Right atrium auricular region (tissue), 2 donors: ENCODE measurements at regions not wholly inside any gene's neighbourhood (a gene's known extent, or its start where the extent isn't known, plus 50 kb on each side); places are given as distances from the start of the nearest gene placed in this dataset.

ENCODE experiments used
- DNase-seq: peaks from one replicate; pipeline ENCODE4 v3.0.0-alpha.2; 2019; ENCODE audit warnings: low spot score
- H3K27ac ChIP-seq, 2 donors: fragments of 200-600 bp; sonication (generic); 1 replicate in 1 of 2; 2 replicates in 1 of 2; pipeline ENCODE4 v1.5.1; 2016 to 2019
- H3K27me3 ChIP-seq, 2 donors: fragments of 200-600 bp; sonication (generic); one replicate each; pipeline versions ENCODE4 v1.5.1 to v1.6.0; 2017 to 2019
- H3K36me3 ChIP-seq: fragments of 200-600 bp; sonication (generic); one replicate; pipeline ENCODE4 v1.5.1; 2016
- H3K4me1 ChIP-seq, 2 donors: fragments of 200-600 bp; sonication (generic); one replicate each; pipeline versions ENCODE4 v1.5.1 to v1.6.0; 2017 to 2019
- H3K4me3 ChIP-seq, 2 donors: fragments of 200-600 bp; sonication (generic); 1 replicate in 1 of 2; 2 replicates in 1 of 2; pipeline ENCODE4 v1.5.1; 2017 to 2019; ENCODE audit warnings: mild to moderate bottlenecking in 1 of 2, moderate library complexity in 1 of 2
- H3K9me3 ChIP-seq, 2 donors: fragments of 200-600 bp; sonication (generic); one replicate each; pipeline ENCODE4 v1.5.1; 2019
- CTCF ChIP-seq, 2 donors: fragments of 200-600 bp; sonication (generic); IDR thresholded peaks; one replicate each; pipeline ENCODE4 v1.5.1; 2019; ENCODE audit warnings: antibody characterized with exemption in 2 of 2

- Histone ChIP-seq H3K4me1 (peaks cover 0 to 11% of the 10 kb centered on the region in 2 donors), H3K27ac (no peak overlapping the region), H3K36me3 (no peaks in the 10 kb centered on the region), H3K27me3 (no peaks in the 10 kb centered on the region), H3K4me3 (no peak overlapping the region), H3K9me3 (no peaks in the 10 kb centered on the region)
- no peak for TF ChIP-seq CTCF (IDR thresholded peaks at IDR 0.05)
- no peak for DNase-seq
These were observed 95.3 kb upstream of the ANK3 start for GRCh38 chr10:60485025-60485424.

- Histone ChIP-seq H3K36me3 (no peaks in the 10 kb centered on the region), H3K4me1 (peaks cover 0 to 11% of the 10 kb centered on the region in 2 donors), H3K27me3 (no peaks in the 10 kb centered on the region), H3K9me3 (no peaks in the 10 kb centered on the region), H3K27ac (peak overlapping the region; percentile 14 to 33), H3K4me3 (no peak overlapping the region)
- DNase-seq: no peak
- TF ChIP-seq CTCF (IDR thresholded peaks at IDR 0.05): no peak
These were observed 91.3 kb upstream of the ANK3 start for GRCh38 chr10:60480865-60481563.

- Histone ChIP-seq H3K9me3 (no peaks in the 10 kb centered on the region), H3K27me3 (no peaks in the 10 kb centered on the region), H3K36me3 (no peaks in the 10 kb centered on the region), H3K27ac (no peak overlapping the region), H3K4me3 (no peak overlapping the region), H3K4me1 (peaks cover 0 to 11% of the 10 kb centered on the region in 2 donors)
- no peak for TF ChIP-seq CTCF (IDR thresholded peaks at IDR 0.05)
- DNase-seq: no peak
These were observed 89.8 kb upstream of the ANK3 start for GRCh38 chr10:60479305-60480020.

- no peak overlapping the region for H3K27ac ChIP-seq
- no peaks in the 10 kb centered on the region for H3K36me3 ChIP-seq
- no peaks in the 10 kb centered on the region for H3K9me3 ChIP-seq
- H3K4me3 ChIP-seq: no peak overlapping the region
- no peak for DNase-seq
- TF ChIP-seq CTCF (IDR thresholded peaks at IDR 0.05): no peak
- H3K4me1 ChIP-seq: peaks cover 0 to 7% of the 10 kb centered on the region in 2 donors
- H3K27me3 ChIP-seq: no peaks in the 10 kb centered on the region
These were observed 86.8 kb upstream of the ANK3 start for GRCh38 chr10:60476451-60476850.

- no peaks in the 10 kb centered on the region for H3K27me3 ChIP-seq
- DNase-seq: no peak
- no peaks in the 10 kb centered on the region for H3K4me1 ChIP-seq
- no peak overlapping the region for H3K4me3 ChIP-seq
- no peak for TF ChIP-seq CTCF (IDR thresholded peaks at IDR 0.05)
- H3K9me3 ChIP-seq: no peaks in the 10 kb centered on the region
- no peak overlapping the region for H3K27ac ChIP-seq
- H3K36me3 ChIP-seq: no peaks in the 10 kb centered on the region
These were observed 83.9 kb upstream of the ANK3 start for GRCh38 chr10:60473557-60473956.
